ENCODE measurements at regions not wholly inside any gene's neighbourhood (a gene's known extent, or its start where the extent isn't known, plus 50 kb on each side); places are given as distances from the start of the nearest gene placed in this dataset.

DNA sequence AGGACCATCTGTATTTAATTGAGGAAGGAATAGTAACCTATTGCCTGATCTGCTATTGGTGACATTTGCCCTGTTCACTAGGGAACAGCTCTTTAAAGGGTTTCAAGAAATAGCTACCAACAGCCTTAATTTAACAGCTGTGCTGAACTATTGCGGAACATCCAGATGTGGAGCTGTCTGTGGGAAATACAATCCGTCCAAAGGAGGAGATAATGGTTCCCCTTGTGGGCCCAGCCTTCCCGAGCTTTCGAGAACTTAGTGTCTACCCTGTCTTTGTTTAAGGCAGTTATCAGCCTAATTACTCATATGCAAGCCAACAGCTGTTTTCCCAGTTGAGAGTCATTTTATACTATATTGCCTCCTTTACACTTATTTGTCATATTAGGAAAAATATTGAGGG is 398.6 kb downstream of the WDR72 start:
- no peak for TF ChIP-seq POLR2A (conservative IDR thresholded peaks at IDR 0.05)
- no peak for TF ChIP-seq GATA2 (CRISPR knock-in tag; IDR thresholded peaks at IDR 0.05)
- TF ChIP-seq, protein P1, sequence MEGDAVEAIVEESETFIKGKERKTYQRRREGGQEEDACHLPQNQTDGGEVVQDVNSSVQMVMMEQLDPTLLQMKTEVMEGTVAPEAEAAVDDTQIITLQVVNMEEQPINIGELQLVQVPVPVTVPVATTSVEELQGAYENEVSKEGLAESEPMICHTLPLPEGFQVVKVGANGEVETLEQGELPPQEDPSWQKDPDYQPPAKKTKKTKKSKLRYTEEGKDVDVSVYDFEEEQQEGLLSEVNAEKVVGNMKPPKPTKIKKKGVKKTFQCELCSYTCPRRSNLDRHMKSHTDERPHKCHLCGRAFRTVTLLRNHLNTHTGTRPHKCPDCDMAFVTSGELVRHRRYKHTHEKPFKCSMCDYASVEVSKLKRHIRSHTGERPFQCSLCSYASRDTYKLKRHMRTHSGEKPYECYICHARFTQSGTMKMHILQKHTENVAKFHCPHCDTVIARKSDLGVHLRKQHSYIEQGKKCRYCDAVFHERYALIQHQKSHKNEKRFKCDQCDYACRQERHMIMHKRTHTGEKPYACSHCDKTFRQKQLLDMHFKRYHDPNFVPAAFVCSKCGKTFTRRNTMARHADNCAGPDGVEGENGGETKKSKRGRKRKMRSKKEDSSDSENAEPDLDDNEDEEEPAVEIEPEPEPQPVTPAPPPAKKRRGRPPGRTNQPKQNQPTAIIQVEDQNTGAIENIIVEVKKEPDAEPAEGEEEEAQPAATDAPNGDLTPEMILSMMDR (IDR thresholded peaks at IDR 0.05 in 2 of 3, conservative IDR thresholded peaks at IDR 0.05 in 1 of 3; ENCODE audit: insufficient read depth in 2 of 3, low read depth in 1 of 3, low read length in 3 of 3): no peak
- TF ChIP-seq ZNF75A (CRISPR knock-in tag; IDR thresholded peaks at IDR 0.05): no peak
- no peak for TF ChIP-seq CREB1 (IDR thresholded peaks at IDR 0.05)
- no peak for TF ChIP-seq CREB1 (CRISPR knock-in tag; IDR thresholded peaks at IDR 0.05)
- TF ChIP-seq EP300 (IDR thresholded peaks at IDR 0.05; ENCODE audit: low read length): no peak
- TF ChIP-seq, protein P2, sequence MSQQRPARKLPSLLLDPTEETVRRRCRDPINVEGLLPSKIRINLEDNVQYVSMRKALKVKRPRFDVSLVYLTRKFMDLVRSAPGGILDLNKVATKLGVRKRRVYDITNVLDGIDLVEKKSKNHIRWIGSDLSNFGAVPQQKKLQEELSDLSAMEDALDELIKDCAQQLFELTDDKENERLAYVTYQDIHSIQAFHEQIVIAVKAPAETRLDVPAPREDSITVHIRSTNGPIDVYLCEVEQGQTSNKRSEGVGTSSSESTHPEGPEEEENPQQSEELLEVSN (IDR thresholded peaks at IDR 0.05; ENCODE audit: borderline replicate concordance in 1 of 2, extremely low read depth in 1 of 2, insufficient read depth in 1 of 2, insufficient read length in 1 of 2, low read depth in 1 of 2, low read length in 1 of 2, poor library complexity in 1 of 2, severe bottlenecking in 1 of 2): no peak
- no peak for TF ChIP-seq MAFG (tag; conservative IDR thresholded peaks at IDR 0.05)
- TF ChIP-seq BACH1 (tag; IDR thresholded peaks at IDR 0.05): no peak
- TF ChIP-seq, protein P3, sequence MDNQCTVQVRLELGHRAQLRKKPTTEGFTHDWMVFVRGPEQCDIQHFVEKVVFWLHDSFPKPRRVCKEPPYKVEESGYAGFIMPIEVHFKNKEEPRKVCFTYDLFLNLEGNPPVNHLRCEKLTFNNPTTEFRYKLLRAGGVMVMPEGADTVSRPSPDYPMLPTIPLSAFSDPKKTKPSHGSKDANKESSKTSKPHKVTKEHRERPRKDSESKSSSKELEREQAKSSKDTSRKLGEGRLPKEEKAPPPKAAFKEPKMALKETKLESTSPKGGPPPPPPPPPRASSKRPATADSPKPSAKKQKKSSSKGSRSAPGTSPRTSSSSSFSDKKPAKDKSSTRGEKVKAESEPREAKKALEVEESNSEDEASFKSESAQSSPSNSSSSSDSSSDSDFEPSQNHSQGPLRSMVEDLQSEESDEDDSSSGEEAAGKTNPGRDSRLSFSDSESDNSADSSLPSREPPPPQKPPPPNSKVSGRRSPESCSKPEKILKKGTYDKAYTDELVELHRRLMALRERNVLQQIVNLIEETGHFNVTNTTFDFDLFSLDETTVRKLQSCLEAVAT (IDR thresholded peaks at IDR 0.05): no peak
